IMR-90 (cell line): ENCODE measurements at regions not wholly inside any gene's neighbourhood (a gene's known extent, or its start where the extent isn't known, plus 50 kb on each side); places are given as distances from the start of the nearest gene placed in this dataset.

Experiments used
- CTCF ChIP-seq: conservative IDR thresholded peaks from 2 replicates; pipeline ENCODE4 v1.5.1; 2012; ENCODE audit warnings: mild to moderate bottlenecking, low read depth, low read length, improper control_type of control experiment
- MAFK ChIP-seq: IDR thresholded peaks from 2 replicates; pipeline ENCODE4 v1.6.1; 2012; ENCODE audit warnings: low read depth, low read length, improper control_type of control experiment
- POLR2A ChIP-seq: IDR thresholded peaks from 2 replicates; pipeline ENCODE4 v1.6.1; 2012; ENCODE audit warnings: mild to moderate bottlenecking, low read depth, low read length
- RAD21 ChIP-seq: IDR thresholded peaks from 2 replicates; pipeline ENCODE4 v1.6.1; 2012; ENCODE audit warnings: low read length, improper control_type of control experiment
- USF2 ChIP-seq: fragments of 150-350 bp; IDR thresholded peaks from 2 replicates; pipeline ENCODE4 v1.6.1; 2017; ENCODE audit warnings: mild to moderate bottlenecking, antibody characterized with exemption, low read length, low read depth

- TF ChIP-seq CTCF (no peak), POLR2A (no peak), MAFK (no peak), RAD21 (no peak), USF2 (no peak)
Measured at GRCh38 chr21:27323331-27323730, 356.4 kb upstream of the ADAMTS5 start.
